ENCODE measurements at regions not wholly inside any gene's neighbourhood (a gene's known extent, or its start where the extent isn't known, plus 50 kb on each side); places are given as distances from the start of the nearest gene placed in this dataset.

DNA sequence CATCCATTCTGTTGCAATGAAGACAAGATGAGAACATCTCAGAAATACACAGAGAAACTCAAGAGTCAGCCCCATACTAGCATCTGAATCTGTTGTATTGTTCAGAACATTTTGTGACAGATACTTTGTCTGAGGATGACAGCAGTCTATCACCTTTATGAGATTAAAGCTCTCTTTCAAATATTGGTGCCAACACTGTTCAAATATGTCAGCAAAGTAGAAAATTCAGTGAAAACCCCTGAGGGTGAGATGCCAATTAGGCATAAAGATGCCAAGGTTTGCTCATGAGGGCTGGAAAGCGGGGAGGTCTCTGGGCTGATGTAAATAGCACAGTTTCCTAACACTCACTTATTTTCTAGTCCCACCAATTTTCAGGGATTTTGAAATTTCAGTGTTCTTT is 1054.2 kb upstream of the CRIM1 start:
- no peak for TF ChIP-seq RXRA (IDR thresholded peaks at IDR 0.05)
- TF ChIP-seq, protein P1, sequence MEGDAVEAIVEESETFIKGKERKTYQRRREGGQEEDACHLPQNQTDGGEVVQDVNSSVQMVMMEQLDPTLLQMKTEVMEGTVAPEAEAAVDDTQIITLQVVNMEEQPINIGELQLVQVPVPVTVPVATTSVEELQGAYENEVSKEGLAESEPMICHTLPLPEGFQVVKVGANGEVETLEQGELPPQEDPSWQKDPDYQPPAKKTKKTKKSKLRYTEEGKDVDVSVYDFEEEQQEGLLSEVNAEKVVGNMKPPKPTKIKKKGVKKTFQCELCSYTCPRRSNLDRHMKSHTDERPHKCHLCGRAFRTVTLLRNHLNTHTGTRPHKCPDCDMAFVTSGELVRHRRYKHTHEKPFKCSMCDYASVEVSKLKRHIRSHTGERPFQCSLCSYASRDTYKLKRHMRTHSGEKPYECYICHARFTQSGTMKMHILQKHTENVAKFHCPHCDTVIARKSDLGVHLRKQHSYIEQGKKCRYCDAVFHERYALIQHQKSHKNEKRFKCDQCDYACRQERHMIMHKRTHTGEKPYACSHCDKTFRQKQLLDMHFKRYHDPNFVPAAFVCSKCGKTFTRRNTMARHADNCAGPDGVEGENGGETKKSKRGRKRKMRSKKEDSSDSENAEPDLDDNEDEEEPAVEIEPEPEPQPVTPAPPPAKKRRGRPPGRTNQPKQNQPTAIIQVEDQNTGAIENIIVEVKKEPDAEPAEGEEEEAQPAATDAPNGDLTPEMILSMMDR (IDR thresholded peaks at IDR 0.05; ENCODE audit: low read depth, low read length, missing input control), result no peak
- TF ChIP-seq, protein P2, sequence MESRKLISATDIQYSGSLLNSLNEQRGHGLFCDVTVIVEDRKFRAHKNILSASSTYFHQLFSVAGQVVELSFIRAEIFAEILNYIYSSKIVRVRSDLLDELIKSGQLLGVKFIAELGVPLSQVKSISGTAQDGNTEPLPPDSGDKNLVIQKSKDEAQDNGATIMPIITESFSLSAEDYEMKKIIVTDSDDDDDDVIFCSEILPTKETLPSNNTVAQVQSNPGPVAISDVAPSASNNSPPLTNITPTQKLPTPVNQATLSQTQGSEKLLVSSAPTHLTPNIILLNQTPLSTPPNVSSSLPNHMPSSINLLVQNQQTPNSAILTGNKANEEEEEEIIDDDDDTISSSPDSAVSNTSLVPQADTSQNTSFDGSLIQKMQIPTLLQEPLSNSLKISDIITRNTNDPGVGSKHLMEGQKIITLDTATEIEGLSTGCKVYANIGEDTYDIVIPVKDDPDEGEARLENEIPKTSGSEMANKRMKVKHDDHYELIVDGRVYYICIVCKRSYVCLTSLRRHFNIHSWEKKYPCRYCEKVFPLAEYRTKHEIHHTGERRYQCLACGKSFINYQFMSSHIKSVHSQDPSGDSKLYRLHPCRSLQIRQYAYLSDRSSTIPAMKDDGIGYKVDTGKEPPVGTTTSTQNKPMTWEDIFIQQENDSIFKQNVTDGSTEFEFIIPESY (IDR thresholded peaks at IDR 0.05), result no peak
- TF ChIP-seq RAD21 (IDR thresholded peaks at IDR 0.05), result no peak
- TF ChIP-seq, protein P3, sequence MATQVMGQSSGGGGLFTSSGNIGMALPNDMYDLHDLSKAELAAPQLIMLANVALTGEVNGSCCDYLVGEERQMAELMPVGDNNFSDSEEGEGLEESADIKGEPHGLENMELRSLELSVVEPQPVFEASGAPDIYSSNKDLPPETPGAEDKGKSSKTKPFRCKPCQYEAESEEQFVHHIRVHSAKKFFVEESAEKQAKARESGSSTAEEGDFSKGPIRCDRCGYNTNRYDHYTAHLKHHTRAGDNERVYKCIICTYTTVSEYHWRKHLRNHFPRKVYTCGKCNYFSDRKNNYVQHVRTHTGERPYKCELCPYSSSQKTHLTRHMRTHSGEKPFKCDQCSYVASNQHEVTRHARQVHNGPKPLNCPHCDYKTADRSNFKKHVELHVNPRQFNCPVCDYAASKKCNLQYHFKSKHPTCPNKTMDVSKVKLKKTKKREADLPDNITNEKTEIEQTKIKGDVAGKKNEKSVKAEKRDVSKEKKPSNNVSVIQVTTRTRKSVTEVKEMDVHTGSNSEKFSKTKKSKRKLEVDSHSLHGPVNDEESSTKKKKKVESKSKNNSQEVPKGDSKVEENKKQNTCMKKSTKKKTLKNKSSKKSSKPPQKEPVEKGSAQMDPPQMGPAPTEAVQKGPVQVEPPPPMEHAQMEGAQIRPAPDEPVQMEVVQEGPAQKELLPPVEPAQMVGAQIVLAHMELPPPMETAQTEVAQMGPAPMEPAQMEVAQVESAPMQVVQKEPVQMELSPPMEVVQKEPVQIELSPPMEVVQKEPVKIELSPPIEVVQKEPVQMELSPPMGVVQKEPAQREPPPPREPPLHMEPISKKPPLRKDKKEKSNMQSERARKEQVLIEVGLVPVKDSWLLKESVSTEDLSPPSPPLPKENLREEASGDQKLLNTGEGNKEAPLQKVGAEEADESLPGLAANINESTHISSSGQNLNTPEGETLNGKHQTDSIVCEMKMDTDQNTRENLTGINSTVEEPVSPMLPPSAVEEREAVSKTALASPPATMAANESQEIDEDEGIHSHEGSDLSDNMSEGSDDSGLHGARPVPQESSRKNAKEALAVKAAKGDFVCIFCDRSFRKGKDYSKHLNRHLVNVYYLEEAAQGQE (IDR thresholded peaks at IDR 0.05), result no peak
- no peak for TF ChIP-seq EGR1 (IDR thresholded peaks at IDR 0.05; ENCODE audit: low read depth in 2 of 2)
- TF ChIP-seq, protein P4, sequence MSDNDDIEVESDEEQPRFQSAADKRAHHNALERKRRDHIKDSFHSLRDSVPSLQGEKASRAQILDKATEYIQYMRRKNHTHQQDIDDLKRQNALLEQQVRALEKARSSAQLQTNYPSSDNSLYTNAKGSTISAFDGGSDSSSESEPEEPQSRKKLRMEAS (IDR thresholded peaks at IDR 0.05), result no peak
- no peak for TF ChIP-seq TAF1 (conservative IDR thresholded peaks at IDR 0.05)
- no peak for TF ChIP-seq FOXA1 (IDR thresholded peaks at IDR 0.05)
- TF ChIP-seq NR2F2 (IDR thresholded peaks at IDR 0.05), result no peak
- TF ChIP-seq YY1 (IDR thresholded peaks at IDR 0.05), result no peak
